PFSK-1 (cell line): ENCODE measurements at regions not wholly inside any gene's neighbourhood (a gene's known extent, or its start where the extent isn't known, plus 50 kb on each side); places are given as distances from the start of the nearest gene placed in this dataset.

Experiments used
- FOXP2 ChIP-seq: optimal IDR thresholded peaks from 2 replicates; pipeline ENCODE3; 2011; ENCODE audit warnings: borderline replicate concordance, control low read depth, inconsistent platforms; ENCODE audit not compliant: insufficient read depth; ENCODE audit errors: extremely low read length, extremely low read depth
- POLR2AphosphoS5 ChIP-seq: IDR thresholded peaks from 2 replicates; pipeline ENCODE4 v1.6.1; 2012; ENCODE audit warnings: low read depth, mild to moderate bottlenecking, control low read depth, low read length, moderate library complexity
- REST ChIP-seq, 2 experiments: IDR thresholded peaks; 2 replicates each; pipeline versions ENCODE4 v1.6.1 to v1.8.0; 2011 to 2012; ENCODE audit warnings: low read depth in 2 of 2, low read length in 2 of 2, control low read depth in 1 of 2, inconsistent platforms in 1 of 2, mild to moderate bottlenecking in 1 of 2, moderate library complexity in 1 of 2; ENCODE audit not compliant: insufficient read depth in 1 of 2
- SIN3A ChIP-seq: IDR thresholded peaks from 2 replicates; pipeline ENCODE4 v1.6.1; 2012; ENCODE audit warnings: mild to moderate bottlenecking, low read length, moderate library complexity, borderline replicate concordance; ENCODE audit not compliant: insufficient read depth
- TAF1 ChIP-seq: IDR thresholded peaks from 2 replicates; pipeline ENCODE4 v1.6.1; 2012; ENCODE audit warnings: low read length, control low read depth, borderline replicate concordance; ENCODE audit not compliant: insufficient read depth

DNA sequence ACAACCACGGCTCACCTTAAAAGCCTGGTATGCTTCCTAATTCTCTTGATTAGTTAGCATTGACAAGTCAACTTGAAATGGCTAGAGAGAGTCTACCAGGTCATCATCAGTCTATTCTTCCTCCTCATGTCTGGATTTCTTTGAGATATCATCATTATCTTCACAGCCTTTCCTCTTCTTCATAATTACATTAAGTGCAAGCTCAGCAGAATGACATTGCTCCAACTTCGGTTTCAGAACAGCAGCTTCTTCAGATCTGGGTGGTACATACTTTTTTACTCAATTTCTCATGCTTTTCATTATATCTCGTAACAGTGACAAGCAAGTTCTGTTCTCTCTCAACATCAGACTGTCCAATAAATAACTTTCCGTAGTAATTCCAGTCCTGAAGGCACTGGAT is 337.5 kb upstream of the TENM3 start:
- no peak for TF ChIP-seq SIN3A
- TF ChIP-seq REST (IDR thresholded peaks at IDR 0.05; ENCODE audit: insufficient read depth in 1 of 2, low read depth in 2 of 2, low read length in 2 of 2) = no peak
- TF ChIP-seq TAF1 = no peak
- TF ChIP-seq POLR2AphosphoS5 = no peak
- no peak for TF ChIP-seq FOXP2

DNA sequence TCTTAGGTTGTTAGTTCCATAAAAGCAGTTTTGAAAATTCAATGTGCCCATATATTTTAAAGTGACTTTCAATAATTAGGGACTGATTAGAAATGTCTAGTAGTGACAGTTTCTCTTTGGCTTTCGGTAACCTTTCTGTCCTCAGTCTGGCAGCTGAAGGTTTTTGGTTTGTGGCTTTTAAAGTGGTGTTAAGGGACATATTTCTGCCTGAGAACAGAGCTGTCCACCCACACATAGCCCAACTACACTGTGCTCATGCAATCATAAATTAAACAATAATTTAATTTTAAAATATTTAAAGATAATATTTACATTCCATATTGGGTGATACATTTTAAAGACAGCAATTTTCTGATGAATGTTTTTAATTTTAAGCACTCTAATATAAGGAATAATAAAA is 335.0 kb upstream of the TENM3 start:
- TF ChIP-seq POLR2AphosphoS5 (no peak), FOXP2 (no peak), SIN3A (no peak), TAF1 (no peak), REST (IDR thresholded peaks at IDR 0.05; ENCODE audit: insufficient read depth in 1 of 2, low read depth in 2 of 2, low read length in 2 of 2) (no peak)

DNA sequence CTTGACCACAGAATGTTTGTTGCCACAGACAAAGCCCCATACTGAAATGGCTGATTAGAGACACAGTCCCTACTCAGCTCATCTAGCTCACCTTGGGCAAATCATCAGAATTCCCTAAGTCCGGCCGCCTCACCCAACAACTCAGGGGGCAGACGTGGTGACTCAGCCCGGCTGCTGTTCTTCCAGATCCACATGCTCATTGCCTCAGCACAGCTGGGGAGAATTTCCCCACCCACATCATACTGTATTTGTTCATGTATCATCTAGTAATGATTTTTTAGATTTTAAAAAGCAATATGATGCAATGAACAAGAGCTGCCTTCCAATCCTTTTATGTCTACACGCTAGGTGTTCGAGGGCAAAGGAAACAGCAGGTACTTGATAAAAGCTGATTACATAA is 333.8 kb upstream of the TENM3 start:
- TF ChIP-seq SIN3A = no peak

- TF ChIP-seq REST (IDR thresholded peaks at IDR 0.05; ENCODE audit: insufficient read depth in 1 of 2, low read depth in 2 of 2, low read length in 2 of 2) = no peak
- no peak for TF ChIP-seq SIN3A
- no peak for TF ChIP-seq TAF1
- TF ChIP-seq POLR2AphosphoS5 = no peak
- TF ChIP-seq FOXP2 = no peak
These were observed 331.8 kb upstream of the TENM3 start for GRCh38 chr4:181911420-181911819.

- TF ChIP-seq POLR2AphosphoS5 (no peak), SIN3A (no peak), TAF1 (no peak), FOXP2 (no peak), REST (IDR thresholded peaks at IDR 0.05; ENCODE audit: insufficient read depth in 1 of 2, low read depth in 2 of 2, low read length in 2 of 2) (no peak)
These were observed 309.7 kb upstream of the TENM3 start for GRCh38 chr4:181933471-181933870.
